HFF-Myc (cell line): ENCODE measurements at regions not wholly inside any gene's neighbourhood (a gene's known extent, or its start where the extent isn't known, plus 50 kb on each side); places are given as distances from the start of the nearest gene placed in this dataset.
"Not testable (repeated sequence)": the region's sequence is repeated elsewhere in the genome, so short reads cannot be mapped to it uniquely, and the experiment has no call there.

ENCODE experiments used
- DNase-seq: peaks from one replicate; pipeline ENCODE4 v3.0.0-alpha.2; 2011; ENCODE audit warnings: low read depth; ENCODE audit errors: extremely low read depth
- H3K4me3 ChIP-seq: replicated peaks from 2 replicates; pipeline ENCODE4 v1.5.1; 2011; ENCODE audit warnings: low read depth, mild to moderate bottlenecking, control low read depth, low read length
- TF ChIP-seq, protein P1 (sequence below): IDR thresholded peaks from 2 replicates; pipeline ENCODE4 v1.5.1; 2012; ENCODE audit warnings: mild to moderate bottlenecking, low read depth, low read length, control low read depth; ENCODE audit errors: missing control alignments

DNA sequence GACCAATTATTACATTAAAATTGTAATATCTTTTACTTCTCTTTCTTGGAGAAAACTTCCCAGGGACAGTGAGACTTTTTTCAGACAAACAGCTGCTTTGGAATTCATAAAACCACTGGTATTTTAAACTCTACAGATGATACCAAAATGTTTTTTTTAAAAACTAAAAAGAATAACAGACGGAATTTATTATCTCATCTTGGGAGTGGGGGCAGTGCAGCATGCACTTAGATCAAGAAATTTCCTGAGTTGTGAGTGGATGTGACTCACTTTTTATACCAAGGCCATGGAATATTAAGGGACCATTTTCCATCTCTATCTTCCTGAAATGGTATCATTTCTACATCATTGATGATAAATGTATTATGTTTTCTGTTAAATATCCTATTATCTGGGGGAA, 422.8 kb upstream of the HNRNPA3 start:
- TF ChIP-seq, protein P1, sequence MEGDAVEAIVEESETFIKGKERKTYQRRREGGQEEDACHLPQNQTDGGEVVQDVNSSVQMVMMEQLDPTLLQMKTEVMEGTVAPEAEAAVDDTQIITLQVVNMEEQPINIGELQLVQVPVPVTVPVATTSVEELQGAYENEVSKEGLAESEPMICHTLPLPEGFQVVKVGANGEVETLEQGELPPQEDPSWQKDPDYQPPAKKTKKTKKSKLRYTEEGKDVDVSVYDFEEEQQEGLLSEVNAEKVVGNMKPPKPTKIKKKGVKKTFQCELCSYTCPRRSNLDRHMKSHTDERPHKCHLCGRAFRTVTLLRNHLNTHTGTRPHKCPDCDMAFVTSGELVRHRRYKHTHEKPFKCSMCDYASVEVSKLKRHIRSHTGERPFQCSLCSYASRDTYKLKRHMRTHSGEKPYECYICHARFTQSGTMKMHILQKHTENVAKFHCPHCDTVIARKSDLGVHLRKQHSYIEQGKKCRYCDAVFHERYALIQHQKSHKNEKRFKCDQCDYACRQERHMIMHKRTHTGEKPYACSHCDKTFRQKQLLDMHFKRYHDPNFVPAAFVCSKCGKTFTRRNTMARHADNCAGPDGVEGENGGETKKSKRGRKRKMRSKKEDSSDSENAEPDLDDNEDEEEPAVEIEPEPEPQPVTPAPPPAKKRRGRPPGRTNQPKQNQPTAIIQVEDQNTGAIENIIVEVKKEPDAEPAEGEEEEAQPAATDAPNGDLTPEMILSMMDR = no peak
- DNase-seq = no peak
- no peak overlapping the region for H3K4me3 ChIP-seq

DNA sequence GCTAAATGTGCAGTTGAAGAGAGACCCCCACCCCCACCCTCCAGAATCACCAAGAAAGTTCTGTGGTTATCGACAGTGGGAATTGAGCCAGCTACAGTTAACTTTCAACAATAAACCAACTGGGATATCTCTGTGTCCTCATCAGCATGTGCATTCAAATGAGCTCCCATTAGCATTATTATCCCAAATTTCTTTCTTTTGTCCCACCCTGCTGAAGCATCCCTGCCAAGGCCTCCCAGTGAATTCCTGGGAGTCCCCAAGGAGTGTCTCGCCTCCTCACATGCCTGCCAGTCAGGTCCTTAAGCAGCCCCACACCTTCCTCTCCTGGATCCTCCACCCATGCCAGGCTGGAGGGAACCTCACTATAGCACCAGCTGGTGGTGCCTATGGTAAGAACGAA, 422.1 kb upstream of the HNRNPA3 start:
- DNase-seq = no peak
- TF ChIP-seq, protein P1 = no peak
- no peak overlapping the region for H3K4me3 ChIP-seq

DNA sequence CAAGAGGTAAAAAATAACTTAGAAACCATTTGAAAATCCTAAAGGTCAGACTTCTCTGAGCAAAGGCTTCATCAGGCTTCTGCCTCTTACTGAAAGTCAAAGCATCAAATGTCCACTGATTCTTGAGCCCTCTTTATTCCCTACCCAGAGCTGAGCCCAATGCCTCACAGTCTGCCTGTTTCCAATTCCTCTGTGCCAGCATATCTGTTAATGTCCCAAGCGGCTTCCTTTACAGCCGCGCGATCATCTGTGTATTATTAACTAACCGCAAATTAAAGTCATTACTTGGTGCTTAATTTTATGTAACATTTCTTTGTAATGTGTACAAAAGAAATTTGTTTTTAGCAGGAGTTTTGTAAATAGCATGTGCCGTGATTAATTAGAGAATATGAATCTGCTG, 418.8 kb upstream of the HNRNPA3 start:
- DNase-seq = no peak
- TF ChIP-seq, protein P1 = no peak
- no peak overlapping the region for H3K4me3 ChIP-seq

DNA sequence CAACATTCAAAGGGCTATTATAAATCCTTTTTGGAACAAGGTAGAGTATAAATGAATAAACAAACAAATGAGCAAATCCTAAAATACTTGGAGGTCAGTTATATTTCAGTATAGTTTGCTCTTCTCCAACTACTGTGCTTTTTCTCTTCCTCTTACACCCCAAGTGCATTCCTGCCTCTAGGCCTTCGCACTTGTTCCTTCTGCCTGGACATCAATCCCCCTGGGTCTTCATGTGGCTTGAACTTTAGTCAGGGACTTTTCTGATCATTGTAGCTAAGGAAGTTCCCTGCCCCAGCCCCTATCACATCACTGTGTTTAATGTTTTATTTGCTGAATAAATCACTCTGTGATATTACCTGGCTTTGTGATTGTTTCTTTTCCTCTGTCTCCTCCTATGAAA, 418.2 kb upstream of the HNRNPA3 start:
- TF ChIP-seq, protein P1 = no peak
- no peak for DNase-seq
- H3K4me3 ChIP-seq = no peak overlapping the region

DNA sequence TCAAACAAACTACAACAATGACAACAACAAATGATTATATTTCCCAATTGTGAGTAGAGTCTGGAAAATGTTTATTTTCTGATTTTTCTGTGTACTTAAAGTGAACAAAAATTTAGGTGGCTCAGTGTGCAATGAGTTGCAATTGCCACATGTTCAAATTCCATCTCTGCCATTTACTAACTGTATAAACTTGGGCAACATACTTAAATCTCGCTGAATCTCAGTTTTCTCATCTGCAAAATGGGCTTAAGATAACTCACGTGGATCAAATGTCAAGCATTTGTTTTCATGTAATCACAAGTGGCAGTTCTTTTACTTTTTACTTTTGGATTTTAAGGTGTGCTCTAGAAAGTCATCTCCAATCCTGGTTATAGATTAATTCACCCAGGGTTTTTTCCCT, 416.8 kb upstream of the HNRNPA3 start:
- H3K4me3 ChIP-seq = no peak overlapping the region
- no peak for DNase-seq
- TF ChIP-seq, protein P1 = no peak

DNA sequence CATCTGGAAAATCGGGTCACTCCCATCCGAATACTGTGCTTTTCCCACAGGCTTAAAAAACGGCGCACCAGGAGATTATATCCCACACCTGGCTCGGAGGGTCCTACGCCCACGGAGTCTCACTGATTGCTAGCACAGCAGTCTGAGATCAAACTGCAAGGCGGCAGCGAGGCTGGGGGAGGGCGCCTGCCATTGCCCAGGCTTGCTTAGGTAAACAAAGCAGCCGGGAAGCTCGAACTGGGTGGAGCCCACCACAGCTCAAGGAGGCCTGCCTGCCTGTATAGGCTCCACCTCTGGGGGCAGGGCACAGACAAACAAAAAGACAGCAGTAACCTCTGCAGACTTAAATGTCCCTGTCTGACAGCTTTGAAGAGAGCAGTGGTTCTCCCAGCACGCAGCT, 415.9 kb upstream of the HNRNPA3 start:
- not testable (repeated sequence) for DNase-seq

DNA sequence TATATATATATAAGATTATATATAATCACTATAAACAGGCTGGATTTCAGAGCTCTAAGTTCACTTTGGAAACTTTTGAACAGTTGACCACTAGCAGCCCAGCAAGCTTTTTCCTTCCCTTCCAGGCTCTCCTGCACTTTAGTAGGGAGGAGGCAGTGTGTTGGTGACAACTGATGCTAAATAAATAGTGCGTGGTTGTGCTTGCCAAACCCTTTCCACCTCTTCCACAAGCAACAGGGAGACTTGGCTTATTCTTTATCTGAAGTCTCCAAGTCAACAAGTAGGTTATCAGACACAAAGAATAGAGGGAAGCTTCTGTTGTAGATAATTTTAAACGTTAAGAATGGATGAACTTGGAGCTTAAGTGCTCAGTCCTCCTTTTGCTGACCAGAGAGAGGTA, 408.2 kb upstream of the HNRNPA3 start:
- TF ChIP-seq, protein P1 = no peak
- DNase-seq = no peak
- H3K4me3 ChIP-seq = no peak overlapping the region

More for the DNA sequence above, 415.9 kb upstream of the HNRNPA3 start:
- not testable (repeated sequence) for H3K4me3 ChIP-seq
